ENCODE measurements at regions not wholly inside any gene's neighbourhood (a gene's known extent, or its start where the extent isn't known, plus 50 kb on each side); places are given as distances from the start of the nearest gene placed in this dataset.

GRCh38 chr1:177546346-177546745 is 375.6 kb downstream of the BRINP2 start:
- no peaks in the 10 kb centered on the region for H3K4me1 ChIP-seq (ENCODE audit: control insufficient read depth in 4 of 4, insufficient read depth in 4 of 4, low read length in 3 of 4)
- H3K36me3 ChIP-seq (ENCODE audit: control insufficient read depth in 4 of 4, insufficient read depth in 3 of 4, low read depth in 1 of 4, low read length in 3 of 4): no peaks in the 10 kb centered on the region
- H3K4me3 ChIP-seq (ENCODE audit: low read depth in 1 of 3, low read length in 3 of 3): no peak overlapping the region
- no peaks in the 10 kb centered on the region for H3K27me3 ChIP-seq (ENCODE audit: control insufficient read depth in 4 of 4, insufficient read depth in 4 of 4, low read length in 3 of 4)
- H3K9ac ChIP-seq (ENCODE audit: low read depth in 1 of 2, low read length in 2 of 2): no peak overlapping the region
- H3K27ac ChIP-seq (ENCODE audit: low read depth in 1 of 2, low read length in 2 of 2): no peak overlapping the region
- no peak for DNase-seq (ENCODE audit: low spot score)
- TF ChIP-seq SP1 (IDR thresholded peaks at IDR 0.05) (no peak), ZBTB33 (IDR thresholded peaks at IDR 0.05) (no peak), MAX (IDR thresholded peaks at IDR 0.05) (no peak), NR2F2 (IDR thresholded peaks at IDR 0.05) (no peak), YY1 (IDR thresholded peaks at IDR 0.05) (no peak), ATF3 (IDR thresholded peaks at IDR 0.05) (no peak), TAF1 (conservative IDR thresholded peaks at IDR 0.05) (no peak), HNF4G (IDR thresholded peaks at IDR 0.05) (no peak)
- no peaks in the 10 kb centered on the region for H3K9me3 ChIP-seq (ENCODE audit: control insufficient read depth in 4 of 4, low read length in 3 of 4)

GRCh38 chr1:177526201-177526600 is 355.4 kb downstream of the BRINP2 start:
- Histone ChIP-seq H3K27ac (ENCODE audit: low read depth in 1 of 2, low read length in 2 of 2) (no peak overlapping the region), H3K4me3 (ENCODE audit: low read depth in 1 of 3, low read length in 3 of 3) (no peak overlapping the region), H3K9me3 (ENCODE audit: control insufficient read depth in 4 of 4, low read length in 3 of 4) (peaks cover 0 to 2% (median 0%) of the 10 kb centered on the region in 4 donors), H3K9ac (ENCODE audit: low read depth in 1 of 2, low read length in 2 of 2) (no peak overlapping the region), H3K27me3 (ENCODE audit: control insufficient read depth in 4 of 4, insufficient read depth in 4 of 4, low read length in 3 of 4) (no peaks in the 10 kb centered on the region), H3K36me3 (ENCODE audit: control insufficient read depth in 4 of 4, insufficient read depth in 3 of 4, low read depth in 1 of 4, low read length in 3 of 4) (no peaks in the 10 kb centered on the region), H3K4me1 (ENCODE audit: control insufficient read depth in 4 of 4, insufficient read depth in 4 of 4, low read length in 3 of 4) (no peaks in the 10 kb centered on the region)
- no peak for DNase-seq (ENCODE audit: low spot score)
- WGBS: 96% methylated on average over 1 of the region's 1 CpG
- no peak for TF ChIP-seq GABPA (IDR thresholded peaks at IDR 0.05 in 1 of 2, conservative IDR thresholded peaks at IDR 0.05 in 1 of 2)
- TF ChIP-seq CTCF (IDR thresholded peaks at IDR 0.05; ENCODE audit: low read depth, low read length, missing input control): no peak
- no peak for TF ChIP-seq TAF1 (conservative IDR thresholded peaks at IDR 0.05)
- TF ChIP-seq JUND (IDR thresholded peaks at IDR 0.05): no peak
- no peak for TF ChIP-seq FOXA2 (IDR thresholded peaks at IDR 0.05)
- TF ChIP-seq FOXA1 (IDR thresholded peaks at IDR 0.05): no peak
- TF ChIP-seq NR2F2 (IDR thresholded peaks at IDR 0.05): no peak

GRCh38 chr1:177525176-177525575 is 354.4 kb downstream of the BRINP2 start:
- H3K27ac ChIP-seq (ENCODE audit: low read depth in 1 of 2, low read length in 2 of 2): no peak overlapping the region
- no peaks in the 10 kb centered on the region for H3K27me3 ChIP-seq (ENCODE audit: control insufficient read depth in 4 of 4, insufficient read depth in 4 of 4, low read length in 3 of 4)
- H3K4me1 ChIP-seq (ENCODE audit: control insufficient read depth in 4 of 4, insufficient read depth in 4 of 4, low read length in 3 of 4): no peaks in the 10 kb centered on the region
- H3K36me3 ChIP-seq (ENCODE audit: control insufficient read depth in 4 of 4, insufficient read depth in 3 of 4, low read depth in 1 of 4, low read length in 3 of 4): no peaks in the 10 kb centered on the region
- H3K4me3 ChIP-seq (ENCODE audit: low read depth in 1 of 3, low read length in 3 of 3): no peak overlapping the region
- WGBS: 70% methylated on average over 2 of the region's 2 CpGs
- TF ChIP-seq GABPA (IDR thresholded peaks at IDR 0.05 in 1 of 2, conservative IDR thresholded peaks at IDR 0.05 in 1 of 2): no peak
- TF ChIP-seq CTCF (IDR thresholded peaks at IDR 0.05; ENCODE audit: low read depth, low read length, missing input control): no peak
- no peak for TF ChIP-seq RXRA (IDR thresholded peaks at IDR 0.05)
- TF ChIP-seq RAD21 (IDR thresholded peaks at IDR 0.05): no peak
- TF ChIP-seq ZBTB33 (IDR thresholded peaks at IDR 0.05): no peak
- no peak for TF ChIP-seq TAF1 (conservative IDR thresholded peaks at IDR 0.05)
- no peak for TF ChIP-seq FOXA1 (IDR thresholded peaks at IDR 0.05)
- no peak for TF ChIP-seq FOXA2 (IDR thresholded peaks at IDR 0.05)
- peak; percentile 46 for TF ChIP-seq NR2F2 (IDR thresholded peaks at IDR 0.05)
- H3K9ac ChIP-seq (ENCODE audit: low read depth in 1 of 2, low read length in 2 of 2): no peak overlapping the region
- no peak for DNase-seq (ENCODE audit: low spot score)
- H3K9me3 ChIP-seq (ENCODE audit: control insufficient read depth in 4 of 4, low read length in 3 of 4): peaks cover 0 to 2% (median 0%) of the 10 kb centered on the region in 4 donors
